GM12878 (cell line): ENCODE measurements at regions not wholly inside any gene's neighbourhood (a gene's known extent, or its start where the extent isn't known, plus 50 kb on each side); places are given as distances from the start of the nearest gene placed in this dataset.

Experiments used
- ATAC-seq: fragments of 200-7000 bp; cut with Tn5 transposase; 3 replicates; pipeline ENCODE4 v1.9.1; 2020; ENCODE audit warnings: mild to moderate bottlenecking, moderate library complexity
- BruUV-seq: library from RNA; stranded (reverse); fragments of 400-500 nt; replicated peaks from 2 replicates; lab custom pipeline; 2021; lab: Mats Ljungman, UMichigan
- CTCF ChIA-PET: fragments of 300-600 bp; sonication (Branson Sonifier 250); formaldehyde crosslinking; extraction: SDS; loops from one replicate; lab custom pipeline; 2021; ENCODE audit warnings: inconsistent platforms; lab: Yijun Ruan, JAX
- POLR2A ChIA-PET: fragments of 350-600 bp; formaldehyde crosslinking; extraction: SDS; loops from one replicate; lab custom pipeline; 2021; ENCODE audit warnings: inconsistent platforms; lab: Charles Lee
- RAD21 ChIA-PET: fragments of 300-600 bp; sonication (Branson Sonifier 250); formaldehyde crosslinking; loops from one replicate; lab custom pipeline; 2023; ENCODE audit warnings: antibody characterized with exemption; ENCODE audit not compliant: unreplicated experiment; lab: Charles Lee
- SMC1A ChIA-PET: fragments of 300-600 bp; sonication (Branson Sonifier 250); formaldehyde crosslinking; loops from one replicate; lab custom pipeline; 2023; ENCODE audit not compliant: unreplicated experiment, uncharacterized antibody; lab: Charles Lee
- DNase-seq: peaks from one replicate; pipeline ENCODE4 v3.0.0-alpha.2; 2011; ENCODE audit warnings: low read depth, low spot score
- FAIRE-seq: peaks from 3 replicates; lab custom pipeline; 2011; peaks lifted over from hg19 to GRCh38; lab: Jason Lieb, UNC
- H2AFZ ChIP-seq: 2 replicates; pipeline ENCODE4 v1.6.0; 2011; ENCODE audit warnings: low read depth, low read length, control low read depth; ENCODE audit not compliant: control insufficient read depth
- H3K27ac ChIP-seq: 2 replicates; pipeline ENCODE4 v1.5.1; 2011; ENCODE audit warnings: control low read depth; ENCODE audit not compliant: control insufficient read depth, insufficient read depth
- H3K27me3 ChIP-seq, 2 experiments: replicated peaks in 1 of 2; 2 replicates each; pipeline versions ENCODE4 v1.6.0 to v1.6.1; 2011; ENCODE audit warnings: low read length in 1 of 2; ENCODE audit not compliant: control insufficient read depth in 2 of 2, insufficient read depth in 2 of 2
- H3K36me3 ChIP-seq, 2 experiments: 2 replicates each; pipeline ENCODE4 v1.5.1; 2011; ENCODE audit warnings: low read length in 1 of 2; ENCODE audit not compliant: control insufficient read depth in 2 of 2, insufficient read depth in 2 of 2
- H3K4me1 ChIP-seq: 2 replicates; pipeline ENCODE4 v1.6.1; 2011; ENCODE audit warnings: mild to moderate bottlenecking, low read length, moderate library complexity, mixed read lengths; ENCODE audit not compliant: control insufficient read depth, insufficient read depth
- H3K4me2 ChIP-seq: 2 replicates; pipeline ENCODE4 v1.6.0; 2011; ENCODE audit warnings: control low read depth; ENCODE audit not compliant: control insufficient read depth, insufficient read depth
- H3K4me3 ChIP-seq: fragments of 200-600 bp; sonication (generic); 2 replicates; pipeline ENCODE4 v1.5.1; 2016
- H3K79me2 ChIP-seq: 2 replicates; pipeline ENCODE4 v1.6.0; 2011; ENCODE audit warnings: low read length; ENCODE audit not compliant: control insufficient read depth, insufficient read depth
- H3K9ac ChIP-seq: 2 replicates; pipeline ENCODE4 v1.8.0; 2011; ENCODE audit warnings: low read length, control low read depth, mixed read lengths; ENCODE audit not compliant: control insufficient read depth, insufficient read depth
- H3K9me3 ChIP-seq: replicated peaks from 3 replicates; pipeline ENCODE4 v1.5.1; 2011; ENCODE audit warnings: mild to moderate bottlenecking, low read length; ENCODE audit not compliant: control insufficient read depth, insufficient read depth
- H4K20me1 ChIP-seq: 2 replicates; pipeline ENCODE4 v1.6.0; 2011; ENCODE audit not compliant: control insufficient read depth, insufficient read depth
- CTCF ChIP-seq, 3 experiments: IDR thresholded peaks in 2 of 3; conservative IDR thresholded peaks in 1 of 3; 2 replicates each; pipeline ENCODE4 v1.5.1; 2011; ENCODE audit warnings: low read depth in 3 of 3, low read length in 3 of 3, mild to moderate bottlenecking in 3 of 3, control low read depth in 2 of 3, moderate library complexity in 2 of 3, inconsistent platforms in 1 of 3, mixed read lengths in 1 of 3; ENCODE audit not compliant: control insufficient read depth in 2 of 3, insufficient read depth in 1 of 3; ENCODE audit errors: extremely low read depth in 1 of 3
- HSF1 ChIP-seq: fragments of 150-350 bp; IDR thresholded peaks from 2 replicates; pipeline ENCODE4 v1.6.1; 2014; ENCODE audit warnings: mild to moderate bottlenecking, low read depth, low read length
- IKZF2 ChIP-seq, 2 experiments: fragments of 450-650 bp; IDR thresholded peaks; 2 replicates each; pipeline ENCODE4 v1.6.1; 2017; ENCODE audit warnings: mild to moderate bottlenecking in 2 of 2, moderate library complexity in 2 of 2
- LARP7 ChIP-seq: fragments of 450-650 bp; IDR thresholded peaks from 2 replicates; pipeline ENCODE4 v1.6.1; 2017; ENCODE audit warnings: mild to moderate bottlenecking
- MEF2B ChIP-seq: fragments of 450-650 bp; IDR thresholded peaks from 2 replicates; pipeline ENCODE4 v1.6.1; 2018; ENCODE audit warnings: mild to moderate bottlenecking, moderate library complexity; ENCODE audit not compliant: partially characterized antibody, poor library complexity, severe bottlenecking
- NBN ChIP-seq: fragments of 450-650 bp; IDR thresholded peaks from 2 replicates; pipeline ENCODE4 v1.6.1; 2016
- POLR2AphosphoS2 ChIP-seq: IDR thresholded peaks from 2 replicates; pipeline ENCODE4 v1.6.1; 2011; ENCODE audit warnings: low read depth, mild to moderate bottlenecking, low read length, improper control_type of control experiment, moderate library complexity
- POU2F2 ChIP-seq: IDR thresholded peaks from 3 replicates; pipeline ENCODE4 v1.6.1; 2011; ENCODE audit warnings: low read depth, mild to moderate bottlenecking, low read length, borderline replicate concordance
- SMC3 ChIP-seq: IDR thresholded peaks from 2 replicates; pipeline ENCODE4 v1.6.1; 2011; ENCODE audit warnings: low read length, improper control_type of control experiment, borderline replicate concordance
- TBL1XR1 ChIP-seq: IDR thresholded peaks from 2 replicates; pipeline ENCODE4 v1.6.1; 2012; ENCODE audit warnings: low read depth, low read length, improper control_type of control experiment
- TCF12 ChIP-seq: IDR thresholded peaks from 2 replicates; pipeline ENCODE4 v1.6.1; 2011; ENCODE audit warnings: low read depth, mild to moderate bottlenecking, low read length
- ZBED1 ChIP-seq: IDR thresholded peaks from 2 replicates; pipeline ENCODE4 v1.6.1; 2016; ENCODE audit warnings: borderline replicate concordance
- ZNF207 ChIP-seq: fragments of 450-650 bp; IDR thresholded peaks from 2 replicates; pipeline ENCODE4 v1.6.1; 2014; ENCODE audit warnings: antibody characterized with exemption, mild to moderate bottlenecking, borderline replicate concordance
- ZNF274 ChIP-seq: IDR thresholded peaks from one replicate; pipeline ENCODE4 v1.8.0; 2011; ENCODE audit not compliant: insufficient read length, insufficient read depth
- ZNF687 ChIP-seq: fragments of 450-650 bp; IDR thresholded peaks from 2 replicates; pipeline ENCODE4 v1.6.1; 2017; ENCODE audit warnings: mild to moderate bottlenecking, moderate library complexity
- WGBS: methylation state at CpG from one replicate; pipeline ENCODE4 v1.1.6; 2016; ENCODE audit warnings: low lambda C conversion rate; ENCODE audit not compliant: insufficient replicate concordance, insufficient coverage; ENCODE audit errors: missing lambda C conversion rate; 5-methylcytosine and 5-hydroxymethylcytosine counted together
- in situ Hi-C: fragments of 300-500 bp; cut with MboI; formaldehyde crosslinking; loops from 9 replicates; pipeline ENCODE4 v1.14.3; 2018; ENCODE audit warnings: mixed read lengths
- intact Hi-C: fragments of 100-400 bp; cut with micrococcal nuclease; formaldehyde crosslinking; loops from one replicate; pipeline ENCODE4 v1.14.2; 2022; ENCODE audit not compliant: unreplicated experiment
- TF ChIP-seq, protein P1 (sequence below): IDR thresholded peaks from 2 replicates; pipeline ENCODE4 v1.6.1; 2012; ENCODE audit warnings: low read length, inconsistent platforms

DNA sequence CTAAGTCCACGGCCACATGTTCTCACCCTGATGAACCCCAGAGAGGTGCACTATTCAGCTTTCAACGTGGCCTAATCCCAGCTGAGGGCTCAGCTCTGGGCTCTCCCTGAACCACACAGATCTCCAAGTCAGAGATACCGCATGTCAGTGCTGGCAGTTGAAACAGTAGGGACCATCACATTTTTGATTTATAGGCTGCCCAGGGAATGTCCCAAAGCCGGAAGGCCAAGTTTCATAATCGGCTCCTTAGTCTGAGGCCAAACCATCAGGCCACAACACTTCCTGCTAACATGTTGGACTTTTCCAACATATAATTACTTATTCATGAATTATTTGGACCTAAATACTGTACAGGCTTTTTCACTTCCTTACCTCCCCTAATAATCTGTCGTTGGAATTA is 91.9 kb upstream of the KLHL29 start (continued):
- TF ChIP-seq ZNF687 (no peak), ZNF274 (no peak), IKZF2 (IDR thresholded peaks at IDR 0.05) (no peak), SMC3 (no peak), NBN (no peak)
- TF ChIP-seq, protein P1, sequence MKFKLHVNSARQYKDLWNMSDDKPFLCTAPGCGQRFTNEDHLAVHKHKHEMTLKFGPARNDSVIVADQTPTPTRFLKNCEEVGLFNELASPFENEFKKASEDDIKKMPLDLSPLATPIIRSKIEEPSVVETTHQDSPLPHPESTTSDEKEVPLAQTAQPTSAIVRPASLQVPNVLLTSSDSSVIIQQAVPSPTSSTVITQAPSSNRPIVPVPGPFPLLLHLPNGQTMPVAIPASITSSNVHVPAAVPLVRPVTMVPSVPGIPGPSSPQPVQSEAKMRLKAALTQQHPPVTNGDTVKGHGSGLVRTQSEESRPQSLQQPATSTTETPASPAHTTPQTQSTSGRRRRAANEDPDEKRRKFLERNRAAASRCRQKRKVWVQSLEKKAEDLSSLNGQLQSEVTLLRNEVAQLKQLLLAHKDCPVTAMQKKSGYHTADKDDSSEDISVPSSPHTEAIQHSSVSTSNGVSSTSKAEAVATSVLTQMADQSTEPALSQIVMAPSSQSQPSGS, result no peak

- Histone ChIP-seq H3K79me2 (no peaks in the 10 kb centered on the region), H3K36me3 (no peaks in the 10 kb centered on the region), H4K20me1 (no peaks in the 10 kb centered on the region), H3K9ac (no peak overlapping the region), H3K4me1 (no peaks in the 10 kb centered on the region), H3K27me3 (peaks cover 0 to 8% of the 10 kb centered on the region in 2 experiments; a peak in 2 of 4 replicates), H3K4me3 (no peak overlapping the region), H3K4me2 (no peak overlapping the region), H3K27ac (no peak overlapping the region), H2AFZ (no peak overlapping the region), H3K9me3 (no peaks in the 10 kb centered on the region)
- ChIA-PET SMC1A (no interaction called here), RAD21 (no interaction called here), POLR2A (no interaction called here), CTCF (interaction anchor here (0.8 kb wide), 1 partner anchor 8 kb away, joined by 3 read pairs; no protein-coding TSS in a partner anchor)
- in situ Hi-C loops, result no loop called here
- intact Hi-C loops, result no loop called here
- DNase-seq, result no peak
- no peak for ATAC-seq
- WGBS, result 20% methylated on average over 7 of the region's 7 CpGs
- no TSS peak for BruUV-seq
- no peak for FAIRE-seq
- TF ChIP-seq HSF1 (no peak), TCF12 (no peak), LARP7 (no peak), TBL1XR1 (no peak), POU2F2 (no peak), ZBED1 (no peak), POLR2AphosphoS2 (no peak), MEF2B (no peak), CTCF (IDR thresholded peaks at IDR 0.05 in 2 of 3, conservative IDR thresholded peaks at IDR 0.05 in 1 of 3; ENCODE audit: control insufficient read depth in 2 of 3, extremely low read depth in 1 of 3, insufficient read depth in 1 of 3, low read depth in 3 of 3, low read length in 3 of 3) (no peak), ZNF207 (no peak)
Measured at GRCh38 chr2:23293731-23294130, 91.2 kb upstream of the KLHL29 start.
